Stimulated activated memory B cell treated with anti-CD40 and anti-IgM and Interleukin-4, amounts not matched to agents 10 μg/mL and 1 μg/mL and 100 μg/mL, for 72 hours (primary cell): ENCODE measurements at regions not wholly inside any gene's neighbourhood (a gene's known extent, or its start where the extent isn't known, plus 50 kb on each side); places are given as distances from the start of the nearest gene placed in this dataset.
"Not testable (repeated sequence)": the region's sequence is repeated elsewhere in the genome, so short reads cannot be mapped to it uniquely, and the experiment has no call there.

Source experiments
- ATAC-seq: fragments of 150-1000 bp; cut with Tn5 transposase; 2 replicates; pipeline ENCODE4 v1.10.0; 2021
- H3K27ac Mint-ChIP-seq: one replicate; pipeline ENCODE4 v1.8.0; 2022; ENCODE audit warnings: mild to moderate bottlenecking, mixed read lengths
- H3K27me3 Mint-ChIP-seq: one replicate; pipeline ENCODE4 v1.8.0; 2022; ENCODE audit warnings: mixed read lengths
- H3K36me3 Mint-ChIP-seq: one replicate; pipeline ENCODE4 v1.8.0; 2022; ENCODE audit warnings: mixed read lengths
- H3K4me1 Mint-ChIP-seq: one replicate; pipeline ENCODE4 v1.8.0; 2022; ENCODE audit warnings: mixed read lengths
- H3K4me3 Mint-ChIP-seq: one replicate; pipeline ENCODE4 v1.8.0; 2022; ENCODE audit warnings: mild to moderate bottlenecking, moderate library complexity, mixed read lengths
- H3K9me3 Mint-ChIP-seq: one replicate; pipeline ENCODE4 v1.8.0; 2022; ENCODE audit warnings: mixed read lengths

DNA sequence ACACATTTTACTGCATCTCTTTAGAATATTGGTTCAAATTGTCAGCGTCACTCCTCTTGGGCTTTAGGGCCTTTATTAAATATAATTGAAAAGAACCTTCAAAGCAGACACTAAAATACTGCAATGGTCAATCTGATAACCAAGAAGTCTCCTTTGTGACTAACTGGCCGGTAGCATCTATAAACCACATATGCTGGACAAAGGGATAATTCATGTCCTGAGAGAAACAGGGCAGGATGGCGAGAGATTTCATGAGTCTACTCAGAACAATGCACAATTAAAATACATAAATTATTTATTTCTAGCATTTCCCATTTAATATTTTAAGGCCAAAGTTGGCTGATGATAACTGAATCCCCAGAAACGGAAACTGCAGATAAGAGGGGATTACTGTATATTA is 1083.4 kb upstream of the CDH18 start:
- Mint-ChIP-seq H3K27me3 (no peaks in the 10 kb centered on the region), H3K27ac (no peak overlapping the region), H3K36me3 (no peaks in the 10 kb centered on the region), H3K4me1 (peaks cover 16% of the 10 kb centered on the region), H3K4me3 (no peak overlapping the region), H3K9me3 (no peaks in the 10 kb centered on the region)
- ATAC-seq: no peak

GRCh38 chr5:21070858-21071257 is 1082.9 kb upstream of the CDH18 start:
- H3K36me3 Mint-ChIP-seq: no peaks in the 10 kb centered on the region
- H3K4me3 Mint-ChIP-seq: no peak overlapping the region
- no peak for ATAC-seq
- no peaks in the 10 kb centered on the region for H3K27me3 Mint-ChIP-seq
- peaks cover 16% of the 10 kb centered on the region for H3K4me1 Mint-ChIP-seq
- no peaks in the 10 kb centered on the region for H3K9me3 Mint-ChIP-seq
- H3K27ac Mint-ChIP-seq: no peak overlapping the region

DNA sequence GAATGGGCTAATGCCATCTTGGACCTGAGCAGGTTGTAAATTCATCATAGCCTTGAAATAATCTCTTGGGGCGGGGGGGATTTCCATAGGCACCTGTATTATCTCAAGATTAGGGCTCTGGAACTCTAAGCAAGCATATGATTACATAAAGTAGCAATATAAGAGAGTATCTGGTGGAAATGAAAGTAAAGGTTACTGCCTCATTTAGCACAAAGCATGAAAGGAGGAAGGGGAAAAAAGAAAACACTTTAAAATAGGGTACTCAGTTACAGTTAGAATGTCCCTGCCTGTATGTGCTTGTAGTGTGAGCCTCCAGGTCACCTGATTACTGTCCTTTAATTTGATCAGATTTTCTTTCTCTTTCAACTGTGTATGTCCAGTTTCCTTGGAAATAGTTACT is 1079.7 kb upstream of the CDH18 start:
- H3K4me1 Mint-ChIP-seq: peaks cover 18% of the 10 kb centered on the region
- H3K36me3 Mint-ChIP-seq: peaks cover 3% of the 10 kb centered on the region
- peaks cover 3% of the 10 kb centered on the region for H3K9me3 Mint-ChIP-seq
- H3K4me3 Mint-ChIP-seq: no peak overlapping the region
- ATAC-seq: no peak
- peak overlapping the region; percentile 38 for H3K27ac Mint-ChIP-seq
- H3K27me3 Mint-ChIP-seq: no peaks in the 10 kb centered on the region

GRCh38 chr5:21063146-21063545 is 1075.1 kb upstream of the CDH18 start:
- H3K9me3 Mint-ChIP-seq: peaks cover 6% of the 10 kb centered on the region
- no peaks in the 10 kb centered on the region for H3K27me3 Mint-ChIP-seq
- H3K4me3 Mint-ChIP-seq: no peak overlapping the region
- peaks cover 9% of the 10 kb centered on the region for H3K36me3 Mint-ChIP-seq
- ATAC-seq: no peak
- peaks cover 58% of the 10 kb centered on the region for H3K4me1 Mint-ChIP-seq
- no peak overlapping the region for H3K27ac Mint-ChIP-seq

- Mint-ChIP-seq H3K27me3 (no peaks in the 10 kb centered on the region), H3K4me3 (peak overlapping the region; percentile 62), H3K4me1 (peaks cover 50% of the 10 kb centered on the region), H3K36me3 (peaks cover 9% of the 10 kb centered on the region), H3K9me3 (peaks cover 6% of the 10 kb centered on the region), H3K27ac (peak overlapping the region; percentile 79)
- ATAC-seq: peak; percentile 97
Measured at GRCh38 chr5:21058289-21058688, 1070.3 kb upstream of the CDH18 start.

DNA sequence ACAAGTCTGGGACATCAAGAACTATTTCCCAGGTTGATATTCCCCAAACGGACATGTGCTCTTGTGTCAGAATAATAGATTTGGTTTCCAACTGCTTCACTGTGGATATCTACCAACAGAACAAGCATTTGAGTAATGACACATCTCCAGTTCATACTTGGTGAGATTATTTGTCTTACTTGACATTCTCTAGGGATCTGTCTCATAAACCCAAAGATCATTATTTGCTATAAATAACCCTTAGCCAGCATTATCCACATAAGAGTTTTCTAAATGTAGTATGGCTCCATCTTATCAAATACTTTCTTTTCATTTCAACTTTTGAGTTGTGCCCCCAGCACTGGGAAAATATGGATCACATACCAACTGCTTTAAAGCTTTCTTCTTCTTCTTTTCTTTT is 1063.9 kb upstream of the CDH18 start:
- no peak overlapping the region for H3K4me3 Mint-ChIP-seq
- peaks cover 3% of the 10 kb centered on the region for H3K9me3 Mint-ChIP-seq
- ATAC-seq: no peak
- no peak overlapping the region for H3K27ac Mint-ChIP-seq
- no peaks in the 10 kb centered on the region for H3K36me3 Mint-ChIP-seq
- no peaks in the 10 kb centered on the region for H3K27me3 Mint-ChIP-seq
- H3K4me1 Mint-ChIP-seq: peaks cover 7% of the 10 kb centered on the region

DNA sequence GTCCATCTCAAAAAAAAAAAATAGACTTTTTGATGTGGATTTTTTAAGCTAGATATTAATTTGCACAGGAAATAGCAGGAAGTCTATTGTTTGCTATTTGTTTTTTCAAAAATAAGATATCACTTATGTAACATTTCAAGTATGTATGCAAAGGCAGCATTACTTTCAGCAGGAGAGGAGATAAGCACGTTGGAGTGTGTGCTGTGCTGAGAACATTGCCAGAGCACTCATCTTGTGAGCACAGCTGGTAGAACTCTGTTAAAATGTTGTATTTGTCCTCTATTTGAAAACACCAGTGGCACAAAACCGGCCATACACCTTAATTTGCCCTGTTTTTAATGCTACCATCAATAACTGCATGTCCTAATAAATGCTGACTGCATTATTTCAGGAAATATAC is 1061.9 kb upstream of the CDH18 start:
- H3K27me3 Mint-ChIP-seq: no peaks in the 10 kb centered on the region
- H3K4me1 Mint-ChIP-seq: peaks cover 7% of the 10 kb centered on the region
- no peak for ATAC-seq
- no peak overlapping the region for H3K4me3 Mint-ChIP-seq
- H3K27ac Mint-ChIP-seq: no peak overlapping the region
- peaks cover 3% of the 10 kb centered on the region for H3K9me3 Mint-ChIP-seq
- H3K36me3 Mint-ChIP-seq: no peaks in the 10 kb centered on the region

- ATAC-seq: no peak
- Mint-ChIP-seq H3K9me3 (no peaks in the 10 kb centered on the region), H3K27me3 (no peaks in the 10 kb centered on the region), H3K4me3 (no peak overlapping the region), H3K4me1 (no peaks in the 10 kb centered on the region), H3K36me3 (no peaks in the 10 kb centered on the region), H3K27ac (no peak overlapping the region)
Measured at GRCh38 chr5:21030981-21031380, 1043.0 kb upstream of the CDH18 start.

GRCh38 chr5:21024966-21025365 is 1037.0 kb upstream of the CDH18 start:
- H3K27me3 Mint-ChIP-seq: no peaks in the 10 kb centered on the region
- no peaks in the 10 kb centered on the region for H3K4me1 Mint-ChIP-seq
- ATAC-seq: no peak
- no peaks in the 10 kb centered on the region for H3K36me3 Mint-ChIP-seq
- no peak overlapping the region for H3K4me3 Mint-ChIP-seq
- H3K9me3 Mint-ChIP-seq: peaks cover 3% of the 10 kb centered on the region
- H3K27ac Mint-ChIP-seq: no peak overlapping the region

GRCh38 chr5:21013237-21013636 is 1025.2 kb upstream of the CDH18 start:
- Mint-ChIP-seq H3K36me3 (no peaks in the 10 kb centered on the region), H3K4me1 (peaks cover 30% of the 10 kb centered on the region), H3K27ac (peak overlapping the region; percentile 38)

GRCh38 chr5:21007781-21008180 is 1019.8 kb upstream of the CDH18 start:
- H3K4me1 Mint-ChIP-seq: peaks cover 10% of the 10 kb centered on the region
- no peak overlapping the region for H3K4me3 Mint-ChIP-seq
- ATAC-seq: no peak
- no peaks in the 10 kb centered on the region for H3K27me3 Mint-ChIP-seq
- H3K36me3 Mint-ChIP-seq: no peaks in the 10 kb centered on the region
- no peak overlapping the region for H3K27ac Mint-ChIP-seq
- H3K9me3 Mint-ChIP-seq: no peaks in the 10 kb centered on the region

More at GRCh38 chr5:21013237-21013636, 1025.2 kb upstream of the CDH18 start:
- no peak for ATAC-seq
- Mint-ChIP-seq H3K27me3 (no peaks in the 10 kb centered on the region), H3K4me3 (no peak overlapping the region), H3K9me3 (peaks cover 2% of the 10 kb centered on the region)

DNA sequence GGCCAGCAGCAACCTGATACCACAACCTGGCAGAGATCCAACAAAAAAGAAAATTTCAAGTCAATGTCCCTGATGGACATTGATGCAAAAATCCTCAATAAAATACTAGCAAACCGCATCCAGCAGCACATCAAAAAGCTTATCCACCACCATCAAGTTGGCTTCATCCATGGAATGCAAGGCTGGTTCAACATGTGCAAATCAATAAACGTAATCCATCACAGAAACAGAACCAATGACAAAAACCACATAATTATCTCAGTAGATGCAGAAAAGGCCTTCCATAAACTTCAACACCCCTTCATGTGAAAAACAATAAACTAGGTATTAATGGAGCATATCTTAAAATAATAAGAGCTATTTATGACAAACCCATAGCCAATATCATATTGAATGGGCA is 1000.9 kb upstream of the CDH18 start:
- ATAC-seq, H3K27ac Mint-ChIP-seq, H3K27me3 Mint-ChIP-seq, H3K36me3 Mint-ChIP-seq, H3K9me3 Mint-ChIP-seq, H3K4me3 Mint-ChIP-seq, H3K4me1 Mint-ChIP-seq: not testable (repeated sequence)

- Mint-ChIP-seq H3K9me3 (peaks cover 8% of the 10 kb centered on the region), H3K4me1 (no peaks in the 10 kb centered on the region)
- ATAC-seq: no peak
Measured at GRCh38 chr5:20985754-20986153, 997.8 kb upstream of the CDH18 start.

DNA sequence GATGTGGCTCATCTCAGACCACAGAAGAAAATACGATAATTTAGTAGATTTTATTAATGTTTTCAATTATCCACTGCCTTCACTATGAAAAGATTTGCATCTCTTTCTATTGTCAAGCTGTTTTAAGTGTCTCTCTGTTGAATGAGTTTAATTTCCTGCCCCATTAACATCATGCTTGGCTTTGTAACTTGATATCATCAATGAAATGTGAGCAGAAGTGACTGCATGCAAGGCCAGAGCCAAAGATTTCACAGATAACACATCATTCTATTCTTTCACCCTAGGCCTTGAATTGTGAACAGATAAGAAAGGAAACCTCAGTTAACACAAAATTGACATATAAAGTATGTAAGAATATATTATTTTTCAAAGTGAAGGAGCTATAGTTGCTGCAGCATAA is 986.4 kb upstream of the CDH18 start:
- H3K4me3 Mint-ChIP-seq: no peak overlapping the region
- no peaks in the 10 kb centered on the region for H3K9me3 Mint-ChIP-seq
- no peak for ATAC-seq
- no peak overlapping the region for H3K27ac Mint-ChIP-seq
- no peaks in the 10 kb centered on the region for H3K36me3 Mint-ChIP-seq
- H3K4me1 Mint-ChIP-seq: peaks cover 13% of the 10 kb centered on the region
- H3K27me3 Mint-ChIP-seq: no peaks in the 10 kb centered on the region

More at GRCh38 chr5:20985754-20986153, 997.8 kb upstream of the CDH18 start:
- Mint-ChIP-seq H3K27me3 (no peaks in the 10 kb centered on the region), H3K36me3 (peaks cover 6% of the 10 kb centered on the region), H3K27ac (no peak overlapping the region), H3K4me3 (no peak overlapping the region)

GRCh38 chr5:20972419-20972925 is 984.5 kb upstream of the CDH18 start:
- H3K27ac Mint-ChIP-seq: peak overlapping the region; percentile 65
- H3K4me3 Mint-ChIP-seq: peak overlapping the region; percentile 91
- H3K4me1 Mint-ChIP-seq: peaks cover 13% of the 10 kb centered on the region
- no peaks in the 10 kb centered on the region for H3K9me3 Mint-ChIP-seq
- peak; percentile 84 for ATAC-seq
- no peaks in the 10 kb centered on the region for H3K36me3 Mint-ChIP-seq
- H3K27me3 Mint-ChIP-seq: no peaks in the 10 kb centered on the region

DNA sequence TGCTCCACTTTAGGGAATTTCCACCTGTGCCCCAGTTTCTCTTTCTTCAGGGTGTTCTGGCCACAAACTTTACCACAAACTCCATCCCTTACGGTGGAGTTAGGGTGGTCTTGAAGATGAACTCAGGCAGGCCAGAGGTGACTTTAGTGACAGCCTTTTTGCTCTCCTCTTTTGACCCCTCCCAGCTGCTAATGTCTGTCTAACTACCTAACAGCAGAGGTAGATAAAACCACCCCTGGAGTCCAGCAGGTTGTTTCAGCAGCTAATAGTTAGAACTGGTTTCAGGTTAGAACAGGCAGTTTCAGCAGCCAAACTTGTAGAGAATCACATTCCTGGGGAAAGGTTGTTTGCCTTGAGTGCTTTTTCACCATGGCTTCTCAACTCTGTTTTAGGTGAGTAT is 971.3 kb upstream of the CDH18 start:
- Mint-ChIP-seq H3K27ac (no peak overlapping the region), H3K27me3 (no peaks in the 10 kb centered on the region), H3K4me1 (no peaks in the 10 kb centered on the region), H3K4me3 (no peak overlapping the region), H3K36me3 (no peaks in the 10 kb centered on the region), H3K9me3 (peaks cover 2% of the 10 kb centered on the region)
- ATAC-seq: no peak

DNA sequence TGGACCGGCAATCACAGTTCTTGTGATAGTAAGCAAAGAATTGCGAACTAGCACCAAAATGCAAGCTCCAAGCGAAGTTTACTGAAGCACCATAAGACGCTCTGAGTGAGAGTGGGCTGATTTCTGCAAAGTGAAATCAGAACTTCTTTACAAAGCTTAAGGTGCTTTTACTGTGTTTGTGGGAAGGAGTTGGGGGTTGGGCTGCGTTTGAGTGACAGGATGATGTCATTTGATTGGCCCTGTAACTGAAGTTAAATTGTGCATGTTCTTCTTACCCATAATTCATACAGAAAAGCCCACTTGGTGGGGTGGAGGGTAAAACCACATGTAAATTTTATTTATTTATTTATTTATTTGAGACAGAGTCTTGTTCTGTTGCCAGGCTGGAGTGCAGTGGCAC is 970.6 kb upstream of the CDH18 start:
- H3K27ac Mint-ChIP-seq: no peak overlapping the region
- H3K9me3 Mint-ChIP-seq: peaks cover 2% of the 10 kb centered on the region
- ATAC-seq: no peak
- H3K27me3 Mint-ChIP-seq: no peaks in the 10 kb centered on the region
- H3K4me1 Mint-ChIP-seq: no peaks in the 10 kb centered on the region
- no peaks in the 10 kb centered on the region for H3K36me3 Mint-ChIP-seq
- H3K4me3 Mint-ChIP-seq: no peak overlapping the region
